SK-N-SH (cell line): ENCODE measurements at regions not wholly inside any gene's neighbourhood (a gene's known extent, or its start where the extent isn't known, plus 50 kb on each side); places are given as distances from the start of the nearest gene placed in this dataset.

Source experiments
- CTCF ChIA-PET: fragments of 300-600, 350-600 bp; formaldehyde crosslinking; extraction: SDS; loops from one replicate; lab custom pipeline; 2021; lab: Yijun Ruan, JAX
- POLR2A ChIA-PET: fragments of 350-600 bp; sonication (Branson Sonifier 250); formaldehyde crosslinking; extraction: SDS; loops from one replicate; lab custom pipeline; 2020; ENCODE audit warnings: antibody characterized with exemption, inconsistent platforms; lab: Yijun Ruan, JAX
- DNase-seq: peaks from one replicate; pipeline ENCODE4 v3.0.0; 2012
- H2AFZ ChIP-seq: fragments of 200-600 bp; sonication (generic); 2 replicates; pipeline ENCODE4 v1.8.1; 2016; ENCODE audit warnings: antibody characterized with exemption, mild to moderate bottlenecking, low read depth
- H3F3A ChIP-seq: fragments of 200-600 bp; sonication (generic); replicated peaks from 2 replicates; pipeline ENCODE3; 2016; ENCODE audit warnings: antibody characterized with exemption, mild to moderate bottlenecking; ENCODE audit not compliant: insufficient read depth
- H3K27ac ChIP-seq, 2 experiments: fragments of 200-500 bp in 1 of 2; fragments of 200-600 bp in 1 of 2; sonication (Bioruptor generic) in 1 of 2; sonication (generic), shearing (Covaris generic) in 1 of 2; 2 replicates each; pipeline versions ENCODE4 v1.5.1 to v1.6.1; 2014 to 2016; ENCODE audit warnings: low read depth in 2 of 2, inconsistent platforms in 1 of 2, low read length in 1 of 2, mild to moderate bottlenecking in 1 of 2, mixed read lengths in 1 of 2
- H3K27me3 ChIP-seq: fragments of 200-600 bp; sonication (generic), shearing (Covaris generic); 2 replicates; pipeline ENCODE4 v1.6.1; 2016; ENCODE audit warnings: mixed run types; ENCODE audit not compliant: insufficient read depth
- H3K36me3 ChIP-seq, 2 experiments: fragments of 200-500 bp in 1 of 2; fragments of 200-600 bp in 1 of 2; sonication (Bioruptor generic) in 1 of 2; sonication (generic) in 1 of 2; replicated peaks in 1 of 2; 2 replicates each; pipeline versions ENCODE3 to v1.5.1; 2014 to 2016; ENCODE audit warnings: low read length in 1 of 2, mild to moderate bottlenecking in 1 of 2; ENCODE audit not compliant: insufficient read depth in 2 of 2, control insufficient read depth in 1 of 2
- H3K4me1 ChIP-seq, 2 experiments: fragments of 200-500 bp in 1 of 2; fragments of 200-600 bp in 1 of 2; sonication (Bioruptor generic) in 1 of 2; sonication (generic), shearing (Covaris generic) in 1 of 2; 2 replicates each; pipeline versions ENCODE4 v1.5.1 to v1.6.1; 2014 to 2016; ENCODE audit warnings: low read depth in 1 of 2, low read length in 1 of 2, mixed run types in 1 of 2; ENCODE audit not compliant: insufficient read depth in 2 of 2, control insufficient read depth in 1 of 2
- H3K4me2 ChIP-seq: fragments of 200-600 bp; sonication (generic), shearing (Covaris generic); 2 replicates; pipeline ENCODE4 v1.6.1; 2017; ENCODE audit warnings: mixed run types
- H3K4me3 ChIP-seq, 2 experiments: fragments of 200-500 bp in 1 of 2; fragments of 200-600 bp in 1 of 2; sonication (Bioruptor generic) in 1 of 2; sonication (generic), shearing (Covaris generic) in 1 of 2; 2 replicates each; pipeline versions ENCODE4 v1.5.1 to v1.8.1; 2014 to 2016; ENCODE audit warnings: low read depth in 2 of 2, inconsistent platforms in 1 of 2, low read length in 1 of 2, mild to moderate bottlenecking in 1 of 2, mixed read lengths in 1 of 2, moderate library complexity in 1 of 2
- H3K79me2 ChIP-seq: fragments of 200-600 bp; sonication (generic); 2 replicates; pipeline ENCODE4 v1.8.1; 2017; ENCODE audit warnings: mild to moderate bottlenecking; ENCODE audit not compliant: insufficient read depth
- H3K9ac ChIP-seq: fragments of 200-600 bp; sonication (generic); 2 replicates; pipeline ENCODE4 v1.6.1; 2017; ENCODE audit warnings: mixed run types
- H3K9me2 ChIP-seq: fragments of 200-600 bp; sonication (generic); 2 replicates; pipeline ENCODE4 v1.6.1; 2017; ENCODE audit warnings: mixed run types
- H3K9me3 ChIP-seq: fragments of 200-600 bp; sonication (generic); 2 replicates; pipeline ENCODE4 v1.6.1; 2017; ENCODE audit warnings: mixed run types, mild to moderate bottlenecking, moderate library complexity
- H4K20me1 ChIP-seq: fragments of 200-600 bp; sonication (generic); 2 replicates; pipeline ENCODE4 v1.6.1; 2017; ENCODE audit warnings: mild to moderate bottlenecking, mixed run types; ENCODE audit not compliant: insufficient read depth
- CHD2 ChIP-seq: fragments of 150-350 bp; IDR thresholded peaks from 2 replicates; pipeline ENCODE4 v1.6.1; 2018; ENCODE audit warnings: low read length; ENCODE audit not compliant: partially characterized antibody
- ELF1 ChIP-seq: IDR thresholded peaks from 2 replicates; pipeline ENCODE4 v1.4.0; 2012
- EP300 ChIP-seq, 2 experiments: IDR thresholded peaks; 2 replicates each; pipeline versions ENCODE4 v1.4.0 to v1.6.1; 2012; ENCODE audit warnings: borderline replicate concordance in 1 of 2, low read depth in 1 of 2, low read length in 1 of 2
- FOSL2 ChIP-seq: IDR thresholded peaks from 2 replicates; pipeline ENCODE4 v1.4.0; 2012; ENCODE audit warnings: low read depth, mild to moderate bottlenecking, moderate library complexity, borderline replicate concordance
- FOXJ3 ChIP-seq: sonication (generic); formaldehyde crosslinking; IDR thresholded peaks from 2 replicates; pipeline ENCODE4 v1.5.1; 2020; ENCODE audit warnings: mild to moderate bottlenecking, missing genetic modification reagents
- GABPA ChIP-seq: IDR thresholded peaks from 2 replicates; pipeline ENCODE4 v1.4.0; 2012; ENCODE audit warnings: low read depth, mild to moderate bottlenecking
- GATA2 ChIP-seq: sonication (generic); formaldehyde crosslinking; IDR thresholded peaks from 2 replicates; pipeline ENCODE4 v1.5.0; 2020; ENCODE audit warnings: mild to moderate bottlenecking, missing genetic modification reagents
- MXI1 ChIP-seq: IDR thresholded peaks from 2 replicates; pipeline ENCODE4 v1.6.1; 2012; ENCODE audit warnings: mild to moderate bottlenecking, low read depth, low read length, improper control_type of control experiment
- POLR2AphosphoS5 ChIP-seq: IDR thresholded peaks from 2 replicates; pipeline ENCODE4 v1.6.1; 2012; ENCODE audit warnings: low read depth, low read length
- RCOR1 ChIP-seq: fragments of 150-350 bp; IDR thresholded peaks from 2 replicates; pipeline ENCODE4 v1.6.1; 2017; ENCODE audit warnings: antibody characterized with exemption, low read length
- RFX5 ChIP-seq: IDR thresholded peaks from 2 replicates; pipeline ENCODE4 v1.6.1; 2012; ENCODE audit warnings: mild to moderate bottlenecking, improper control_type of control experiment, low read length
- SMC3 ChIP-seq: IDR thresholded peaks from 2 replicates; pipeline ENCODE4 v1.6.1; 2012; ENCODE audit warnings: low read depth, low read length, improper control_type of control experiment
- TEAD4 ChIP-seq: IDR thresholded peaks from 2 replicates; pipeline ENCODE4 v1.4.0; 2012; ENCODE audit warnings: mild to moderate bottlenecking, borderline replicate concordance; ENCODE audit not compliant: insufficient read depth
- YY1 ChIP-seq: IDR thresholded peaks from 2 replicates; pipeline ENCODE4 v1.4.0; 2012; ENCODE audit warnings: low read depth, mild to moderate bottlenecking
- WGBS: methylation state at CpG from one replicate; pipeline ENCODE4 v1.1.6; 2017; ENCODE audit warnings: low lambda C conversion rate; 5-methylcytosine and 5-hydroxymethylcytosine counted together
- TF ChIP-seq, protein P1 (sequence below): IDR thresholded peaks from 2 replicates; pipeline ENCODE4 v1.4.0; 2012; ENCODE audit warnings: low read depth, borderline replicate concordance
- TF ChIP-seq, protein P2 (sequence below): fragments of 150-350 bp; IDR thresholded peaks from 2 replicates; pipeline ENCODE4 v1.6.1; 2017; ENCODE audit warnings: antibody characterized with exemption, low read length, low read depth, borderline replicate concordance

DNA sequence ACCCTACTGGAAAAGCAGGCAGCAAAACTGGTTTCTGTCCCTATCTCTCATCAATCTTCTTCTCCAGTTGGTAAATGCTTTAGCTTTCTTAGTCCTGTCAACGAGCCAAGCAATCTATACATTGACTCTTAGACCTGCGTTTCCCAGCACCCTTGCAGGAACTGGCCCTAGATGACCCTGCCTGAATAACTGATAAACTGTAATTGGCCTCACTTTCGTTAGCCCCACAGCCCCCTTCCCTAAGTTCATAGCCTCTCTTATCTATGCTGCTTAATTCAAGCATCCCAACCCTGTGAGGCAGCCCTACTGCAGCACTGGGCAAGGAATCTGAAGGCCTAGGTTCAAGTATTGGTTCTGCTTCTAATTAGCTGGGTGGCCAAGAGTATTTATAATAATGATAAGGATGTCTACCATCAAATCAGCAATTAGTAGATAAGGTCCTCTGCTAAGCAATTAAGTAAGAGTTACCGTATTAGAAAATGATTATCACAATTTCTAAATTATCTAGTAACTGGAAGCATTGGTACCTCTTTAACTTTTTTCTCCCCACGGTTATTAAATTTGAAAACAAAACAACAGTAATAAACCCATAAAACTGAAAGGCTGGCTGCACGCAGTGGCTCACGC lies 86.4 kb upstream of the RMDN2 start:
- 76% methylated on average over 7 of the region's 7 CpGs for WGBS
- Histone ChIP-seq H2AFZ (no peak overlapping the region), H3K9me2 (no peaks in the 10 kb centered on the region), H3K4me2 (no peak overlapping the region), H3K9ac (no peak overlapping the region), H3K36me3 (no peaks in the 10 kb centered on the region), H4K20me1 (no peaks in the 10 kb centered on the region), H3K79me2 (no peaks in the 10 kb centered on the region), H3F3A (peaks cover under 1% of the 10 kb centered on the region), H3K27me3 (no peaks in the 10 kb centered on the region), H3K27ac (peak overlapping the region in 1 of 2 experiments; percentile 17; a peak in 1 of 4 replicates), H3K4me3 (no peak overlapping the region), H3K9me3 (no peaks in the 10 kb centered on the region), H3K4me1 (peaks cover 0 to 16% of the 10 kb centered on the region in 2 experiments; a peak in 3 of 4 replicates)
- ChIA-PET CTCF (interaction anchor here (0.9 to 18.8 kb wide), 8 partner anchors 9 to 442 kb away, joined by 3 to 247 read pairs (median 5); partner anchors contain the start of gene CDC42EP3), POLR2A (interaction anchor here (1.4 kb wide), 1 partner anchor 18 kb away, joined by 7 read pairs; no protein-coding TSS in a partner anchor)
- peak; percentile 41 for DNase-seq
- TF ChIP-seq CHD2, result peak; percentile 10
- TF ChIP-seq GABPA, result no peak
- TF ChIP-seq, protein P1, sequence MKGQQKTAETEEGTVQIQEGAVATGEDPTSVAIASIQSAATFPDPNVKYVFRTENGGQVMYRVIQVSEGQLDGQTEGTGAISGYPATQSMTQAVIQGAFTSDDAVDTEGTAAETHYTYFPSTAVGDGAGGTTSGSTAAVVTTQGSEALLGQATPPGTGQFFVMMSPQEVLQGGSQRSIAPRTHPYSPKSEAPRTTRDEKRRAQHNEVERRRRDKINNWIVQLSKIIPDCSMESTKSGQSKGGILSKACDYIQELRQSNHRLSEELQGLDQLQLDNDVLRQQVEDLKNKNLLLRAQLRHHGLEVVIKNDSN, result no peak
- TF ChIP-seq FOSL2, result no peak
- TF ChIP-seq RFX5, result no peak
- TF ChIP-seq RCOR1, result peak; percentile 45; the same call in 1 of the 2 replicates
- peak; percentile 81 for TF ChIP-seq GATA2 (CRISPR knock-in tag)
- TF ChIP-seq FOXJ3, result peak; percentile 53; the same call in 1 of the 2 replicates
- TF ChIP-seq EP300 (IDR thresholded peaks at IDR 0.05; ENCODE audit: borderline replicate concordance in 1 of 2, low read depth in 1 of 2, low read length in 1 of 2), result peak in 1 of 2 experiments; percentile 75; a peak in 2 of 4 replicates
- no peak for TF ChIP-seq YY1

DNA sequence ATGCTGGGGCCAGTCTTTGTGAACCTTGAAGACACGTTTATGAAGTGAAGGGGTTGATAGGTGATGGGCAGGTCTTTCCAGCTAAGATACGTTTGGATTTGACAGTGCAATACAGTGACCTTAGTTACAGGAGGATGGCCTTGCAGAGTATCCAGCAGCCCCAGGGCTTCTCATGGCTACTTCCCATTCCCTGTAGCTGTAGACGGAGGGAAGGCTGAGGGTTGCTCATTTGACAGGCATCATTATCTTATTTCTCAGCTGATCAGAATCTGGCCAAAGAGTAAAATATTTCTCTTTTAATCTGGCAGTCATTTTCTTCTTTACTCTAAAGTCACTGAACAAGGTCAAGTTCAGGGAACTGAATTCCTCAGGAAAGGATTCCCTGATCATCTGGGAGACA lies 85.1 kb upstream of the RMDN2 start:
- ChIA-PET CTCF (interaction anchor here (0.7 to 18.8 kb wide), 6 partner anchors 10 to 425 kb away, joined by 3 to 247 read pairs (median 6); no protein-coding TSS in a partner anchor), POLR2A (no interaction called here)
- TF ChIP-seq POLR2AphosphoS5 (no peak), SMC3 (no peak), ELF1 (no peak), RFX5 (no peak), TEAD4 (no peak), FOXJ3 (no peak), MXI1 (no peak)
- TF ChIP-seq, protein P2, sequence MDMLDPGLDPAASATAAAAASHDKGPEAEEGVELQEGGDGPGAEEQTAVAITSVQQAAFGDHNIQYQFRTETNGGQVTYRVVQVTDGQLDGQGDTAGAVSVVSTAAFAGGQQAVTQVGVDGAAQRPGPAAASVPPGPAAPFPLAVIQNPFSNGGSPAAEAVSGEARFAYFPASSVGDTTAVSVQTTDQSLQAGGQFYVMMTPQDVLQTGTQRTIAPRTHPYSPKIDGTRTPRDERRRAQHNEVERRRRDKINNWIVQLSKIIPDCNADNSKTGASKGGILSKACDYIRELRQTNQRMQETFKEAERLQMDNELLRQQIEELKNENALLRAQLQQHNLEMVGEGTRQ, result no peak
- TF ChIP-seq, protein P1, result no peak
- no peaks in the 10 kb centered on the region for H4K20me1 ChIP-seq
- no peaks in the 10 kb centered on the region for H3K36me3 ChIP-seq
- no peak overlapping the region for H3K27ac ChIP-seq
- no peak for DNase-seq
- no peaks in the 10 kb centered on the region for H3K79me2 ChIP-seq
- H3K4me2 ChIP-seq, result no peak overlapping the region
- H3K9me3 ChIP-seq, result no peaks in the 10 kb centered on the region
- no peaks in the 10 kb centered on the region for H3K9me2 ChIP-seq
- no peak overlapping the region for H3K4me3 ChIP-seq
- H3F3A ChIP-seq, result peaks cover 7% of the 10 kb centered on the region
- H2AFZ ChIP-seq, result no peak overlapping the region
- H3K9ac ChIP-seq, result no peak overlapping the region
- WGBS, result 70% methylated on average over 3 of the region's 3 CpGs
- H3K27me3 ChIP-seq, result no peaks in the 10 kb centered on the region
- H3K4me1 ChIP-seq, result peaks cover 0 to 16% of the 10 kb centered on the region in 2 experiments; a peak in 3 of 4 replicates
